GM19372 (cell line): ENCODE measurements at regions not wholly inside any gene's neighbourhood (a gene's known extent, or its start where the extent isn't known, plus 50 kb on each side); places are given as distances from the start of the nearest gene placed in this dataset.
"Not testable (repeated sequence)": the region's sequence is repeated elsewhere in the genome, so short reads cannot be mapped to it uniquely, and the experiment has no call there.

ENCODE experiments used
- ATAC-seq: cut with Tn5 transposase; IDR thresholded peaks from one replicate; pipeline ENCODE4 v1.9.1; 2021; ENCODE audit warnings: mild to moderate bottlenecking, low read depth, moderate library complexity; ENCODE audit not compliant: unreplicated experiment

GRCh38 chr15:99481951-99482230, 83.9 kb upstream of the MEF2A start:
- no peak for ATAC-seq

- ATAC-seq, result no peak
Measured at GRCh38 chr15:99482993-99483392, 82.8 kb upstream of the MEF2A start.

- no peak for ATAC-seq
Measured at GRCh38 chr15:99485153-99485961, 80.4 kb upstream of the MEF2A start.

GRCh38 chr15:99485992-99486370, 79.8 kb upstream of the MEF2A start:
- no peak for ATAC-seq

- no peak for ATAC-seq
Measured at GRCh38 chr15:99486371-99487336, 79.1 kb upstream of the MEF2A start.

- no peak for ATAC-seq
Measured at GRCh38 chr15:99487337-99487730, 78.5 kb upstream of the MEF2A start.

- no peak for ATAC-seq
Measured at GRCh38 chr15:99492275-99492674, 73.5 kb upstream of the MEF2A start.

- no peak for ATAC-seq
Measured at GRCh38 chr15:99492716-99493115, 73.1 kb upstream of the MEF2A start.

GRCh38 chr15:99493461-99493860, 72.3 kb upstream of the MEF2A start:
- ATAC-seq, result no peak

- ATAC-seq, result not testable (repeated sequence)
Measured at GRCh38 chr15:99494536-99495233, 71.1 kb upstream of the MEF2A start.

GRCh38 chr15:99495430-99496301, 70.1 kb upstream of the MEF2A start:
- no peak for ATAC-seq

- no peak for ATAC-seq
Measured at GRCh38 chr15:99496302-99496629, 69.5 kb upstream of the MEF2A start.

GRCh38 chr15:99502182-99502581, 63.6 kb upstream of the MEF2A start:
- ATAC-seq, result peak; percentile 53

- ATAC-seq, result peak; percentile 2
Measured at GRCh38 chr15:99502661-99503060, 63.1 kb upstream of the MEF2A start.

GRCh38 chr15:99503411-99503810, 62.4 kb upstream of the MEF2A start:
- no peak for ATAC-seq

- no peak for ATAC-seq
Measured at GRCh38 chr15:99504071-99504822, 61.5 kb upstream of the MEF2A start.

- peak; percentile 34 for ATAC-seq
Measured at GRCh38 chr15:99504823-99505551, 60.8 kb upstream of the MEF2A start.

GRCh38 chr15:99506399-99506798, 59.4 kb upstream of the MEF2A start:
- ATAC-seq, result no peak

- no peak for ATAC-seq
Measured at GRCh38 chr15:99507016-99507503, 58.7 kb upstream of the MEF2A start.
